ENCODE measurements at regions not wholly inside any gene's neighbourhood (a gene's known extent, or its start where the extent isn't known, plus 50 kb on each side); places are given as distances from the start of the nearest gene placed in this dataset.

- no TSS peak for BruUV-seq (replicated peaks)
- Histone ChIP-seq H3K9me3 (ENCODE audit: low read length) (no peaks in the 10 kb centered on the region), H3K27me3 (ENCODE audit: control insufficient read depth in 1 of 2, insufficient read depth in 2 of 2, low read length in 2 of 2) (no peaks in the 10 kb centered on the region), H2AFZ (ENCODE audit: low read length) (no peak overlapping the region), H3K79me2 (ENCODE audit: insufficient read depth, low read length) (no peaks in the 10 kb centered on the region), H3K36me3 (replicated peaks in 1 of 2; ENCODE audit: control insufficient read depth in 1 of 2, insufficient read depth in 2 of 2, low read length in 2 of 2) (no peaks in the 10 kb centered on the region), H4K20me1 (ENCODE audit: insufficient read depth, low read length) (no peaks in the 10 kb centered on the region), H3K27ac (ENCODE audit: extremely low read length, insufficient read depth, low read length) (no peak overlapping the region), H3K4me1 (ENCODE audit: insufficient read depth, low read length) (no peaks in the 10 kb centered on the region), H3K4me2 (ENCODE audit: low read depth, low read length) (no peak overlapping the region), H3K9ac (ENCODE audit: insufficient read depth, low read depth, low read length) (no peak overlapping the region), H3K4me3 (replicated peaks in 1 of 3; ENCODE audit: insufficient read depth in 1 of 3, low read depth in 2 of 3, low read length in 3 of 3) (no peak overlapping the region)
- TF ChIP-seq ZFY (CRISPR knock-in tag; IDR thresholded peaks at IDR 0.05) (no peak), NFYB (CRISPR knock-in tag; IDR thresholded peaks at IDR 0.05) (no peak), ZNF160 (CRISPR knock-in tag; IDR thresholded peaks at IDR 0.05) (no peak), ZNF350 (CRISPR knock-in tag; IDR thresholded peaks at IDR 0.05; ENCODE audit: borderline replicate concordance, low read depth) (no peak), BHLHE40 (IDR thresholded peaks at IDR 0.05; ENCODE audit: low read length) (no peak), PHF8 (CRISPR knock-in tag; IDR thresholded peaks at IDR 0.05) (no peak), CHCHD3 (CRISPR knock-in tag; IDR thresholded peaks at IDR 0.05) (no peak), AHR (CRISPR knock-in tag; IDR thresholded peaks at IDR 0.05) (no peak), ZNF556 (CRISPR knock-in tag; IDR thresholded peaks at IDR 0.05; ENCODE audit: borderline replicate concordance) (no peak)
- TF ChIP-seq, protein P1, sequence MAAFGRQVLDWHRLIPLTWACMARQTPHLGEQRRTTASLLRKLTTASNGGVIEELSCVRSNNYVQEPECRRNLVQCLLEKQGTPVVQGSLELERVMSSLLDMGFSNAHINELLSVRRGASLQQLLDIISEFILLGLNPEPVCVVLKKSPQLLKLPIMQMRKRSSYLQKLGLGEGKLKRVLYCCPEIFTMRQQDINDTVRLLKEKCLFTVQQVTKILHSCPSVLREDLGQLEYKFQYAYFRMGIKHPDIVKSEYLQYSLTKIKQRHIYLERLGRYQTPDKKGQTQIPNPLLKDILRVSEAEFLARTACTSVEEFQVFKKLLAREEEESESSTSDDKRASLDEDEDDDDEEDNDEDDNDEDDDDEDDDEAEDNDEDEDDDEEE (CRISPR knock-in tag; IDR thresholded peaks at IDR 0.05) = no peak
- TF ChIP-seq, protein P2, sequence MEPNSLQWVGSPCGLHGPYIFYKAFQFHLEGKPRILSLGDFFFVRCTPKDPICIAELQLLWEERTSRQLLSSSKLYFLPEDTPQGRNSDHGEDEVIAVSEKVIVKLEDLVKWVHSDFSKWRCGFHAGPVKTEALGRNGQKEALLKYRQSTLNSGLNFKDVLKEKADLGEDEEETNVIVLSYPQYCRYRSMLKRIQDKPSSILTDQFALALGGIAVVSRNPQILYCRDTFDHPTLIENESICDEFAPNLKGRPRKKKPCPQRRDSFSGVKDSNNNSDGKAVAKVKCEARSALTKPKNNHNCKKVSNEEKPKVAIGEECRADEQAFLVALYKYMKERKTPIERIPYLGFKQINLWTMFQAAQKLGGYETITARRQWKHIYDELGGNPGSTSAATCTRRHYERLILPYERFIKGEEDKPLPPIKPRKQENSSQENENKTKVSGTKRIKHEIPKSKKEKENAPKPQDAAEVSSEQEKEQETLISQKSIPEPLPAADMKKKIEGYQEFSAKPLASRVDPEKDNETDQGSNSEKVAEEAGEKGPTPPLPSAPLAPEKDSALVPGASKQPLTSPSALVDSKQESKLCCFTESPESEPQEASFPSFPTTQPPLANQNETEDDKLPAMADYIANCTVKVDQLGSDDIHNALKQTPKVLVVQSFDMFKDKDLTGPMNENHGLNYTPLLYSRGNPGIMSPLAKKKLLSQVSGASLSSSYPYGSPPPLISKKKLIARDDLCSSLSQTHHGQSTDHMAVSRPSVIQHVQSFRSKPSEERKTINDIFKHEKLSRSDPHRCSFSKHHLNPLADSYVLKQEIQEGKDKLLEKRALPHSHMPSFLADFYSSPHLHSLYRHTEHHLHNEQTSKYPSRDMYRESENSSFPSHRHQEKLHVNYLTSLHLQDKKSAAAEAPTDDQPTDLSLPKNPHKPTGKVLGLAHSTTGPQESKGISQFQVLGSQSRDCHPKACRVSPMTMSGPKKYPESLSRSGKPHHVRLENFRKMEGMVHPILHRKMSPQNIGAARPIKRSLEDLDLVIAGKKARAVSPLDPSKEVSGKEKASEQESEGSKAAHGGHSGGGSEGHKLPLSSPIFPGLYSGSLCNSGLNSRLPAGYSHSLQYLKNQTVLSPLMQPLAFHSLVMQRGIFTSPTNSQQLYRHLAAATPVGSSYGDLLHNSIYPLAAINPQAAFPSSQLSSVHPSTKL (CRISPR knock-in tag; IDR thresholded peaks at IDR 0.05) = no peak
- TF ChIP-seq, protein P3, sequence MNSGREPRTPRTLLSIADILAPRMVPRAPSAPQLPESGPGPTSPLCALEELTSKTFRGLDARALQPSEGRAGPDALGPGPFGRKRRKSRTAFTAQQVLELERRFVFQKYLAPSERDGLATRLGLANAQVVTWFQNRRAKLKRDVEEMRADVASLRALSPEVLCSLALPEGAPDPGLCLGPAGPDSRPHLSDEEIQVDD (CRISPR knock-in tag; IDR thresholded peaks at IDR 0.05; ENCODE audit: borderline replicate concordance) = no peak
- FAIRE-seq = no peak
- WGBS (ENCODE audit: low lambda C conversion rate) = 0% methylated on average over 1 of the region's 1 CpG
- ChIA-PET POLR2A (no interaction called here), CTCF (ENCODE audit: low intra/inter-chr PET ratio, low total read pairs) (no interaction called here)
- in situ Hi-C loops (cut with HindIII; ENCODE audit: extremely low pct_ligation_motif_present, low pct_unique_long_range_greater_than_20kb) (no loop called here), intact Hi-C loops (cut with micrococcal nuclease; ENCODE audit: unreplicated experiment) (no loop called here)
- no peak for ATAC-seq
- DNase-seq (ENCODE audit: low spot score) = no peak
These were observed 172.6 kb upstream of the ZNF608 start for GRCh38 chr5:124919076-124919475.

Data from HepG2 (cell line).